Keratinocyte (primary cell): ENCODE measurements at regions not wholly inside any gene's neighbourhood (a gene's known extent, or its start where the extent isn't known, plus 50 kb on each side); places are given as distances from the start of the nearest gene placed in this dataset.

ENCODE experiments used
- DNase-seq: peaks from one replicate; pipeline ENCODE4 v3.0.0-alpha.2; 2011; ENCODE audit warnings: low read depth, missing footprints, low spot score
- FAIRE-seq: peaks from 2 replicates; lab custom pipeline; 2011; peaks lifted over from hg19 to GRCh38; lab: Jason Lieb, UNC
- H2AFZ ChIP-seq: 2 replicates; pipeline ENCODE4 v1.6.0; 2012; ENCODE audit warnings: low read length, control low read depth, inconsistent platforms; ENCODE audit not compliant: control insufficient read depth
- H3K27ac ChIP-seq: 2 replicates; pipeline ENCODE4 v1.5.1; 2011; ENCODE audit warnings: low read length; ENCODE audit not compliant: control insufficient read depth, insufficient read depth
- H3K27me3 ChIP-seq: 3 replicates; pipeline ENCODE4 v1.6.0; 2011; ENCODE audit warnings: low read length; ENCODE audit not compliant: control insufficient read depth, insufficient read depth; ENCODE audit errors: extremely low read depth
- H3K36me3 ChIP-seq, 2 experiments: 2 replicates in 1 of 2; 3 replicates in 1 of 2; pipeline ENCODE4 v1.5.1; 2011; ENCODE audit warnings: low read length in 2 of 2, mild to moderate bottlenecking in 1 of 2; ENCODE audit not compliant: control insufficient read depth in 2 of 2, insufficient read depth in 2 of 2; ENCODE audit errors: extremely low read depth in 1 of 2
- H3K4me1 ChIP-seq: 3 replicates; pipeline ENCODE4 v1.5.1; 2011; ENCODE audit warnings: low read length; ENCODE audit not compliant: control insufficient read depth, insufficient read depth; ENCODE audit errors: extremely low read depth
- H3K4me2 ChIP-seq: 3 replicates; pipeline ENCODE4 v1.6.0; 2011; ENCODE audit warnings: low read depth, low read length; ENCODE audit not compliant: control insufficient read depth, insufficient read depth; ENCODE audit errors: extremely low read depth
- H3K4me3 ChIP-seq, 3 experiments: fragments of 200-600 bp in 1 of 3; sonication (generic) in 1 of 3; 2 replicates in 2 of 3; 3 replicates in 1 of 3; pipeline ENCODE4 v1.5.1; 2011 to 2016; ENCODE audit warnings: low read length in 3 of 3, mild to moderate bottlenecking in 3 of 3, control low read depth in 2 of 3, inconsistent platforms in 1 of 3, low read depth in 1 of 3, mixed read lengths in 1 of 3, mixed run types in 1 of 3, moderate library complexity in 1 of 3; ENCODE audit not compliant: control insufficient read depth in 2 of 3, insufficient read depth in 2 of 3; ENCODE audit errors: extremely low read depth in 1 of 3
- H3K79me2 ChIP-seq: 2 replicates; pipeline ENCODE4 v1.6.0; 2012; ENCODE audit warnings: low read length; ENCODE audit not compliant: control insufficient read depth, insufficient read depth
- H3K9ac ChIP-seq: 3 replicates; pipeline ENCODE4 v1.6.0; 2011; ENCODE audit warnings: low read length; ENCODE audit not compliant: control insufficient read depth, insufficient read depth; ENCODE audit errors: extremely low read depth
- H3K9me1 ChIP-seq: 3 replicates; pipeline ENCODE4 v1.6.0; 2011; ENCODE audit warnings: low read length; ENCODE audit not compliant: control insufficient read depth, insufficient read depth; ENCODE audit errors: extremely low read depth
- H3K9me3 ChIP-seq: 2 replicates; pipeline ENCODE4 v1.5.1; 2012; ENCODE audit warnings: low read depth, low read length; ENCODE audit not compliant: control insufficient read depth
- H4K20me1 ChIP-seq: 3 replicates; pipeline ENCODE4 v1.6.0; 2011; ENCODE audit warnings: low read length; ENCODE audit not compliant: control insufficient read depth, insufficient read depth; ENCODE audit errors: extremely low read depth
- EZH2 ChIP-seq: IDR thresholded peaks from one replicate; pipeline ENCODE4 v1.6.1; 2012; ENCODE audit warnings: inconsistent platforms, mild to moderate bottlenecking, low read length, moderate library complexity
- dilution Hi-C: fragments of 300-500 bp; cut with MboI; formaldehyde crosslinking; loops from one replicate; pipeline ENCODE4 v1.7.0; 2020; ENCODE audit warnings: low sequenced_read_pairs; ENCODE audit not compliant: extremely low pct_ligation_motif_present
- TF ChIP-seq, protein P1 (sequence below), 3 experiments: IDR thresholded peaks in 1 of 3; conservative IDR thresholded peaks in 1 of 3; optimal IDR thresholded peaks in 1 of 3; 2 replicates in 2 of 3; 3 replicates in 1 of 3; pipeline versions ENCODE3 to v1.5.1; 2011; ENCODE audit warnings: low read length in 3 of 3, mild to moderate bottlenecking in 3 of 3, moderate library complexity in 2 of 3, control low read depth in 1 of 3, inconsistent platforms in 1 of 3; ENCODE audit not compliant: insufficient read depth in 2 of 3; ENCODE audit errors: extremely low read depth in 1 of 3

DNA sequence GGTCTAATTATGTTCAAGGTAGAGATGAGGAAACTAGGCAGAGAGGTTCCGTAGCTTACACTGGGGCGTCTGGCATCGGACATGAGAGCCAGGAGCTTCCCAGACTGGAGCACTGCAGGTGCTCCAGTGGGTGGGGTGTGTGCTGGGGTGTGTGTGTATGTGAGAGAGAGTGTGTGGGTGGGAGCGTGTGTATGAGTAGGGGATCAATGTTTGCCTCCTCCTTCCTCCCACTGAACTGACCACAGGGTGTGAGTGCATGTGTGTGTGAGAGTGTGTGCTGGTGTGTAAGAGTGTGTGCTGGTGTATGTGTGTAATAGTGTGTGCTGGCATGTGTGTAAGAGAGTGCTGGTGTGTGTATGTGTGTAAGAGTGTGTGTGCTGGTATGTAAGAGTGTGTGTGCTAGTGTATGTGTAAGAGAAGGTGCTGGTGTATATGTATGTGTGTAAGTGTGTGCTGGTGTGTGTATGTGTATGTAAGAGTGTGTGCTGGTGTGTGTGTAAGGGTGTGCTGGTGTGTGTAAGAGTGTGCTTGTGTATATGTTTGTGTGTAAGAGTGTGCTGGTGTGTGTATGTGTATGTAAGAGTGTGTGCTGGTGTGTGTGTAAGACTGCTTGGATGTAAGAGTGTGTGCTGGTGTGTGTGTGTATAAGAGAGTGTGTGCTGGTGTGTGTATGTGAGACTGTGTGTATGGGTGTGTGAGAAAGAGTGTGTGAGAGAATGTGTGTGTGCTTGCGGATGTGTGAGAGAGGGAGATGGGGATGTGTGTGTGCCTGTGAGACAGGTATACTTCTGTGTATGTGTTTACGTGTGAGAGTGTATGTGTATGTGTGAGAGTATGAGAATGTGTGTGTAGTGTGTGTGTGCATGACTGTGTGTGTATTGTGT is 139.9 kb downstream of the MRM1 start:
- Histone ChIP-seq H2AFZ (no peak overlapping the region), H3K79me2 (no peaks in the 10 kb centered on the region), H4K20me1 (no peaks in the 10 kb centered on the region), H3K9ac (no peak overlapping the region), H3K27me3 (peaks cover 33% of the 10 kb centered on the region), H3K4me3 (no peak overlapping the region), H3K27ac (no peak overlapping the region), H3K4me1 (no peaks in the 10 kb centered on the region), H3K9me3 (no peaks in the 10 kb centered on the region), H3K9me1 (no peaks in the 10 kb centered on the region), H3K4me2 (no peak overlapping the region), H3K36me3 (no peaks in the 10 kb centered on the region)
- dilution Hi-C loops, result no loop called here
- FAIRE-seq, result no peak
- no peak for TF ChIP-seq EZH2
- TF ChIP-seq, protein P1, sequence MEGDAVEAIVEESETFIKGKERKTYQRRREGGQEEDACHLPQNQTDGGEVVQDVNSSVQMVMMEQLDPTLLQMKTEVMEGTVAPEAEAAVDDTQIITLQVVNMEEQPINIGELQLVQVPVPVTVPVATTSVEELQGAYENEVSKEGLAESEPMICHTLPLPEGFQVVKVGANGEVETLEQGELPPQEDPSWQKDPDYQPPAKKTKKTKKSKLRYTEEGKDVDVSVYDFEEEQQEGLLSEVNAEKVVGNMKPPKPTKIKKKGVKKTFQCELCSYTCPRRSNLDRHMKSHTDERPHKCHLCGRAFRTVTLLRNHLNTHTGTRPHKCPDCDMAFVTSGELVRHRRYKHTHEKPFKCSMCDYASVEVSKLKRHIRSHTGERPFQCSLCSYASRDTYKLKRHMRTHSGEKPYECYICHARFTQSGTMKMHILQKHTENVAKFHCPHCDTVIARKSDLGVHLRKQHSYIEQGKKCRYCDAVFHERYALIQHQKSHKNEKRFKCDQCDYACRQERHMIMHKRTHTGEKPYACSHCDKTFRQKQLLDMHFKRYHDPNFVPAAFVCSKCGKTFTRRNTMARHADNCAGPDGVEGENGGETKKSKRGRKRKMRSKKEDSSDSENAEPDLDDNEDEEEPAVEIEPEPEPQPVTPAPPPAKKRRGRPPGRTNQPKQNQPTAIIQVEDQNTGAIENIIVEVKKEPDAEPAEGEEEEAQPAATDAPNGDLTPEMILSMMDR (optimal IDR thresholded peaks at IDR 0.05 in 1 of 3, IDR thresholded peaks at IDR 0.05 in 1 of 3, conservative IDR thresholded peaks at IDR 0.05 in 1 of 3; ENCODE audit: extremely low read depth in 1 of 3, insufficient read depth in 2 of 3, low read length in 3 of 3), result no peak
- DNase-seq, result no peak

DNA sequence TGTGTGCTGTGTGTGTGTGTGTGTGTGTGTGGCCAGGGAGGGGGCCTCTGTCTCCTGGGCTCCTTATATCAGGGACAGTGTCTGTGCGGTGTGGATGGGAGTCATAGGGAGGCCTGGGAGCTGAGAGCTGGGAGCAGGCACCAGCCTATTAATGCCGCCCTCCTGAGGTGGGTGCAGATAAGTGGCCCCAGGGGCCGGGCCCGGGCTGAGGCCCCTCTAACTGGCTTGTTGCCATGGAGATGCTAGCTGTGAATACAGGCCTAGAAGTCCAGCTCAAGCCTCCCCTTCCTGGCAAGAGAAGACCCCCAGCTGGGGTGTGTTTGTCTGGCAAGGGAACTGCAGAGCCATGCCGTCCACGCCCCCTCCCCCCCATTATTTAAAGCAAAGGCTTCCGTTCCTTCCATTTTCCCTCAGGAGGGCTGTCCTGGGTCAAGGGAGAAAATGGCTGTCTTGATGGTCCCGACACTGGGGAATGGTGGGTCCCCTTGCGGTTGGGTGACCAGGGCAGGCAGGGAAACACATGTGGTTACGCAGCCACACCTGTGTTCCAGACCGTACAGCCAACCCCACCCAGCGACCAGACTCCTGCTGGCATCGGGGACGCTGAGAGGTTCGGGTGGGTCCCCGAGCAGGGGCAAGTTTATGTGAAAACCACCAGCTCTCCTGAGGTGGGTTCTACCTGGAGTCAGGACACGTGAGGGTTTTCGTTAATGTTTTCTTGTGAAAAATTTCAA is 141.1 kb downstream of the MRM1 start:
- Histone ChIP-seq H3K36me3 (no peaks in the 10 kb centered on the region), H2AFZ (no peak overlapping the region), H3K4me1 (no peaks in the 10 kb centered on the region), H3K9me3 (no peaks in the 10 kb centered on the region), H3K27me3 (peaks cover 34% of the 10 kb centered on the region), H3K79me2 (no peaks in the 10 kb centered on the region), H3K4me3 (no peak overlapping the region), H3K9ac (no peak overlapping the region), H4K20me1 (no peaks in the 10 kb centered on the region), H3K27ac (no peak overlapping the region), H3K4me2 (no peak overlapping the region), H3K9me1 (no peaks in the 10 kb centered on the region)
- DNase-seq (no peak), FAIRE-seq (no peak)
- dilution Hi-C loops, result no loop called here
- TF ChIP-seq, protein P1 (optimal IDR thresholded peaks at IDR 0.05 in 1 of 3, IDR thresholded peaks at IDR 0.05 in 1 of 3, conservative IDR thresholded peaks at IDR 0.05 in 1 of 3; ENCODE audit: extremely low read depth in 1 of 3, insufficient read depth in 2 of 3, low read length in 3 of 3), result no peak
- no peak for TF ChIP-seq EZH2
